ENCODE measurements at regions not wholly inside any gene's neighbourhood (a gene's known extent, or its start where the extent isn't known, plus 50 kb on each side); places are given as distances from the start of the nearest gene placed in this dataset.

GRCh38 chr3:23086831-23087230 lies 116.3 kb upstream of the UBE2E2 start:
- H3K4me1 ChIP-seq (ENCODE audit: control insufficient read depth, insufficient read depth, low read length), result no peaks in the 10 kb centered on the region
- ChIA-PET CTCF (no interaction called here), POLR2A (no interaction called here)
- no peak overlapping the region for H3K4me3 ChIP-seq (ENCODE audit: low read depth, low read length)
- TF ChIP-seq ZNF324 (tag by site-specific recombination; IDR thresholded peaks at IDR 0.05) (no peak), WT1 (tag by site-specific recombination; IDR thresholded peaks at IDR 0.05) (no peak), ZNF701 (tag by site-specific recombination; IDR thresholded peaks at IDR 0.05) (no peak), SCRT2 (tag by site-specific recombination; IDR thresholded peaks at IDR 0.05) (no peak), ZFP3 (tag by site-specific recombination; IDR thresholded peaks at IDR 0.05; ENCODE audit: low read depth) (no peak), BCL11B (tag by site-specific recombination; IDR thresholded peaks at IDR 0.05; ENCODE audit: low read depth) (no peak), KLF1 (tag by site-specific recombination; IDR thresholded peaks at IDR 0.05) (no peak), ZNF292 (tag by site-specific recombination; IDR thresholded peaks at IDR 0.05; ENCODE audit: borderline replicate concordance, low read depth) (no peak), ZNF10 (tag by site-specific recombination; IDR thresholded peaks at IDR 0.05) (no peak), SALL2 (tag by site-specific recombination; IDR thresholded peaks at IDR 0.05; ENCODE audit: borderline replicate concordance) (no peak), GLI2 (tag by site-specific recombination; IDR thresholded peaks at IDR 0.05; ENCODE audit: borderline replicate concordance, low read depth) (no peak), ZBTB1 (tag by site-specific recombination; IDR thresholded peaks at IDR 0.05) (no peak), ZNF777 (tag by site-specific recombination; IDR thresholded peaks at IDR 0.05; ENCODE audit: borderline replicate concordance) (no peak), ZBTB44 (tag by site-specific recombination; IDR thresholded peaks at IDR 0.05) (no peak), REST (tag by site-specific recombination; IDR thresholded peaks at IDR 0.05) (no peak)
- H3K9me3 ChIP-seq (ENCODE audit: control insufficient read depth, insufficient read depth, low read depth, low read length), result no peaks in the 10 kb centered on the region
- H3K27ac ChIP-seq (ENCODE audit: extremely low read depth, low read depth, low read length), result no peak overlapping the region
- H3K36me3 ChIP-seq (ENCODE audit: control insufficient read depth in 2 of 2, insufficient read depth in 1 of 2, low read length in 2 of 2), result no peaks in the 10 kb centered on the region

- Histone ChIP-seq H3K4me1 (ENCODE audit: control insufficient read depth, insufficient read depth, low read length) (no peaks in the 10 kb centered on the region; the same call in 1 of the 2 replicates), H3K4me3 (ENCODE audit: low read depth, low read length) (no peak overlapping the region), H3K9me3 (ENCODE audit: control insufficient read depth, insufficient read depth, low read depth, low read length) (no peaks in the 10 kb centered on the region), H3K36me3 (ENCODE audit: control insufficient read depth in 2 of 2, insufficient read depth in 1 of 2, low read length in 2 of 2) (no peaks in the 10 kb centered on the region), H3K27ac (ENCODE audit: extremely low read depth, low read depth, low read length) (no peak overlapping the region)
- POLR2A ChIA-PET, result no interaction called here
- CTCF ChIA-PET, result no interaction called here
- no peak for TF ChIP-seq ZNF2 (tag by site-specific recombination; IDR thresholded peaks at IDR 0.05)
- no peak for TF ChIP-seq ZNF785 (tag by site-specific recombination; IDR thresholded peaks at IDR 0.05)
- TF ChIP-seq ZNF335 (tag by site-specific recombination; conservative IDR thresholded peaks at IDR 0.05), result no peak
- no peak for TF ChIP-seq GLIS1 (tag by site-specific recombination; IDR thresholded peaks at IDR 0.05)
- no peak for TF ChIP-seq GLI2 (tag by site-specific recombination; IDR thresholded peaks at IDR 0.05; ENCODE audit: borderline replicate concordance, low read depth)
- no peak for TF ChIP-seq ZNF175 (tag by site-specific recombination; IDR thresholded peaks at IDR 0.05)
- TF ChIP-seq ZNF280D (tag by site-specific recombination; IDR thresholded peaks at IDR 0.05), result no peak
- no peak for TF ChIP-seq ZBTB21 (tag by site-specific recombination; IDR thresholded peaks at IDR 0.05)
- TF ChIP-seq ZSCAN5A (tag by site-specific recombination; IDR thresholded peaks at IDR 0.05), result no peak
- TF ChIP-seq ZNF704 (tag by site-specific recombination; IDR thresholded peaks at IDR 0.05), result no peak
- no peak for TF ChIP-seq ZNF529 (tag by site-specific recombination; IDR thresholded peaks at IDR 0.05; ENCODE audit: insufficient replicate concordance)
These were observed 108.7 kb upstream of the UBE2E2 start for GRCh38 chr3:23094412-23094811.

All from HEK293 (cell line).